Lower leg skin (tissue), 4 donors: ENCODE measurements at regions not wholly inside any gene's neighbourhood (a gene's known extent, or its start where the extent isn't known, plus 50 kb on each side); places are given as distances from the start of the nearest gene placed in this dataset.

ENCODE experiments used
- DNase-seq, 2 donors: peaks; one replicate each; pipeline ENCODE4 v3.0.0-alpha.2; 2019; ENCODE audit warnings: low spot score in 2 of 2
- H3K4me3 ChIP-seq: fragments of 200-600 bp; sonication (generic); 2 replicates; pipeline ENCODE4 v1.5.1; 2017; ENCODE audit warnings: mild to moderate bottlenecking, low read depth; ENCODE audit not compliant: poor library complexity, severe bottlenecking
- POLR2A ChIP-seq, 2 donors: fragments of 450-650 bp; IDR thresholded peaks; one replicate each; pipeline ENCODE4 v1.6.1; 2016 to 2017; ENCODE audit warnings: antibody characterized with exemption in 2 of 2, mild to moderate bottlenecking in 1 of 2, moderate library complexity in 1 of 2
- WGBS, 2 donors: methylation state at CpG; one replicate each; pipeline ENCODE4 v1.1.5; 2018; 5-methylcytosine and 5-hydroxymethylcytosine counted together
- intact Hi-C: fragments of 100-400 bp; cut with DNase I; formaldehyde crosslinking; loops from one replicate; pipeline ENCODE4 v1.15.0; 2023; ENCODE audit warnings: low total_unique reads
- TF ChIP-seq, protein P1 (sequence below), 3 donors: fragments of 450-650 bp; IDR thresholded peaks; one replicate each; pipeline ENCODE4 v1.5.1; 2016; ENCODE audit warnings: antibody characterized with exemption in 3 of 3, mild to moderate bottlenecking in 3 of 3, moderate library complexity in 2 of 3

DNA sequence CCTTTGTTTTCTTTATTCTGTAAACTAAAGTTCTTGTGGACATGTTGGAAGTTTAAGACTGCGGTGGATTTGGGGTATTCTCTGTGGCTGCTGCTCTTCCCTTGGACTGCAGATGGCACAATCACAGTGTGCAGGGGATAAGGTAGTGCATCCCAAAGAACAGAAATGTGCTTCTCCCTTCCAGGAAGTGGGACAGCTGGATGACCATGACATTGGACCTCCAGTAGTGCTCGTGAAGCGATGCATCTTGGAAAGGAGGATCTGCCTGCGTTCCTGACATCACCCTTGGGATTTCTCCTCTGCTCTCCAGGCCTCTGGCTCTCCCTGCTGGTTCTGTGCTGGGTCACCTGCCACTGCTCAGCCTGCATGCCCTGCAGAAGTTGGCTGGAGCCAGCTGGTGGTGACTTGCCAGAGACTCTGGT is 109.9 kb downstream of the SLC4A3 start:
- no peak for DNase-seq
- intact Hi-C loops, result no loop called here
- WGBS, 2 donors, result 38 to 73% methylated on average over 4 of the region's 4 CpGs
- TF ChIP-seq POLR2A (IDR thresholded peaks at IDR 0.05), result no peak
- TF ChIP-seq, protein P1, sequence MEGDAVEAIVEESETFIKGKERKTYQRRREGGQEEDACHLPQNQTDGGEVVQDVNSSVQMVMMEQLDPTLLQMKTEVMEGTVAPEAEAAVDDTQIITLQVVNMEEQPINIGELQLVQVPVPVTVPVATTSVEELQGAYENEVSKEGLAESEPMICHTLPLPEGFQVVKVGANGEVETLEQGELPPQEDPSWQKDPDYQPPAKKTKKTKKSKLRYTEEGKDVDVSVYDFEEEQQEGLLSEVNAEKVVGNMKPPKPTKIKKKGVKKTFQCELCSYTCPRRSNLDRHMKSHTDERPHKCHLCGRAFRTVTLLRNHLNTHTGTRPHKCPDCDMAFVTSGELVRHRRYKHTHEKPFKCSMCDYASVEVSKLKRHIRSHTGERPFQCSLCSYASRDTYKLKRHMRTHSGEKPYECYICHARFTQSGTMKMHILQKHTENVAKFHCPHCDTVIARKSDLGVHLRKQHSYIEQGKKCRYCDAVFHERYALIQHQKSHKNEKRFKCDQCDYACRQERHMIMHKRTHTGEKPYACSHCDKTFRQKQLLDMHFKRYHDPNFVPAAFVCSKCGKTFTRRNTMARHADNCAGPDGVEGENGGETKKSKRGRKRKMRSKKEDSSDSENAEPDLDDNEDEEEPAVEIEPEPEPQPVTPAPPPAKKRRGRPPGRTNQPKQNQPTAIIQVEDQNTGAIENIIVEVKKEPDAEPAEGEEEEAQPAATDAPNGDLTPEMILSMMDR (IDR thresholded peaks at IDR 0.05), result no peak
- H3K4me3 ChIP-seq, result no peak overlapping the region

DNA sequence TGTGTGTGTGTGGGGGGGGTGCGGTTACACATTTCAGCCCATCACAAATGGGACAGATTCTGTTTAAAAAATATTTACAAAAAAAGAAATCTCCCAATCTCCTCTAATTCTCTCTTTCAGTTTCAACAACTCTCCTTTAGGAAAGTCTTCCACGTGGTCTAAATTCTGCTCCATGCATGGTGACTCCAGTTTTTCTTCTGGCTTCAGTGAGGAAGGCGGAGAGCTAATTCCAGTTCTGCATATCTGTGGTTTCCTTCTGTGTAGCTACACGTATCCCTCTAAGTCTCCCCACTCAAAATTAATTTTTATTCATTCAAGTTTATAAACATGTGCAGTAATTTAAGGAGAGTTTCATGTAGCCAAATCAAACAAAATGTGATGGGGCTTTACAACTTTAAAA is 111.6 kb downstream of the SLC4A3 start:
- TF ChIP-seq, protein P1 (IDR thresholded peaks at IDR 0.05), result no peak
- intact Hi-C loops, result no loop called here
- no peak overlapping the region for H3K4me3 ChIP-seq
- WGBS, 2 donors, result 63 to 67% methylated on average over 4 of the region's 4 CpGs
- no peak for DNase-seq

DNA sequence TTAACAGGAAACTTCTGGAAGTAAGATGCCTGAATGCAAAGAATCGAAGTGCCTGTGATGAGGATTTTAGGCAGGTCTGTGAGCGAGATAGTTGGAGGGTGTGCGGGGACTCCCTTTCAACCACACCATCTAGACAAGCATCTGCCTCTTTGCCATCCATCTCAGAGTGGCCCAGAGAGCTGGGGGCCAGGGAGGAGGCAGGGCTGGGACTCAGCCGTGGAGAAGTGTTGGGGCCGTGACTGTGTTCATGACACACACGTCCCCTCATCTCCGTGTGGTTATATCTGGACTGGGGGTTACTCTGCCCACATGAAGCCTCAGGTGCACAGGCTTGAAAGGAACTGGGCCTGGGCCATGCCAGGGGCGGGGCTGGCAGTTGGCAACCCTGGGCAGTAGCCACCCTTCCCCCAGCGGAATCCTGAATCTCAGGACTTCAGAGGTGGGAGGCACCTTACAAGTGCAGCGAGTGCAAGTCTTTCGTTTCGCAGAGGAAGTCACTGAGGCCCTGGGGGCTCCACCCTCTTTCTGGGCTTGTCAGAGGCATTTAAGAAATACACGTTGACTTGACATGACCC is 112.5 kb downstream of the SLC4A3 start:
- no peak for DNase-seq
- WGBS, 2 donors, result 83 to 93% methylated on average over 11 to 13 of the region's 13 CpGs
- no peak for TF ChIP-seq POLR2A (IDR thresholded peaks at IDR 0.05)
- TF ChIP-seq, protein P1 (IDR thresholded peaks at IDR 0.05), result no peak
- no peak overlapping the region for H3K4me3 ChIP-seq
- intact Hi-C loops, result no loop called here

DNA sequence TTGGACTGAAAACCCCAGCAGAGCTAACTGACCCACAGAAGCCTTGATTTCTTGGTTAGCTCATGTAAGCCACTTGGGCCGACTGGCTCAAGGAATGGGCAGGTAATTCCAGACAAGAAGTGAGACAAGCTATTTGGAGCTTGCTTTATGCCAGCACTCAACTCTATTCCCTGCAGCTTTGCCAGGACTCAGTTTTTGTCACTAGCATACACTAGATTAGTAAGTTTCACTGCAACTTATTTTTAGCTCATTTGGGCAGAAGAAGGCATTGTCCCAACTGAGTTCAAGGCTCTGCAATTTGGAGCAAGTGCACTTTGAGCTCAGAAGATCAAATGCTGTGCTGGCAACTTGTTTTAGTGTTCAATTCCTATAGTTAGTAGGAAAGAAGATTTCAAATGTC is 116.1 kb downstream of the SLC4A3 start:
- TF ChIP-seq POLR2A (IDR thresholded peaks at IDR 0.05), result no peak
- TF ChIP-seq, protein P1 (IDR thresholded peaks at IDR 0.05), result no peak

DNA sequence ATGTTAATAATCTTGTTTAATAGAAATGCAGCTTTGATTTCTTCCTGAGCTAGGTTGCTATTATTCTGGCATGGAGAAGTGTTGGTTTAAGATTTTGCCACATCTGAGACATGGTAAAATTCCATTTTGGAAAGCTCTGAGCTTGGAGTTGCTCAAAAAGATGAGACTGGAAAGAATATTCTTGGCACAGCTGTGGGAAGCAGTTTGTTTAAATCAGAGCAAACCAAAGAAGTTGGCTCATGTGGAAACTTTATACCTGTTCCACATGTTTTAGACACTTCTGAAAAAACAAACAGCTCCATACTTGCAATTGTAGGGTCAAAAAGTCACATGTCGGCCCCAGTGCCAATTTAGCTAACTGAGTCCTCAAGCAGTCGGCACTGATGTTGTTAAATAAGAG is 116.6 kb downstream of the SLC4A3 start:
- intact Hi-C loops, result no loop called here
- TF ChIP-seq, protein P1 (IDR thresholded peaks at IDR 0.05), result no peak
- TF ChIP-seq POLR2A (IDR thresholded peaks at IDR 0.05), result no peak
- DNase-seq, result no peak
- no peak overlapping the region for H3K4me3 ChIP-seq
- WGBS, 2 donors, result 25 to 43% methylated on average over 2 of the region's 2 CpGs

More for the DNA sequence above, 116.1 kb downstream of the SLC4A3 start:
- intact Hi-C loops, result no loop called here
- DNase-seq, result no peak
- 55 to 69% methylated on average over 1 of the region's 1 CpG for WGBS, 2 donors
- no peak overlapping the region for H3K4me3 ChIP-seq

DNA sequence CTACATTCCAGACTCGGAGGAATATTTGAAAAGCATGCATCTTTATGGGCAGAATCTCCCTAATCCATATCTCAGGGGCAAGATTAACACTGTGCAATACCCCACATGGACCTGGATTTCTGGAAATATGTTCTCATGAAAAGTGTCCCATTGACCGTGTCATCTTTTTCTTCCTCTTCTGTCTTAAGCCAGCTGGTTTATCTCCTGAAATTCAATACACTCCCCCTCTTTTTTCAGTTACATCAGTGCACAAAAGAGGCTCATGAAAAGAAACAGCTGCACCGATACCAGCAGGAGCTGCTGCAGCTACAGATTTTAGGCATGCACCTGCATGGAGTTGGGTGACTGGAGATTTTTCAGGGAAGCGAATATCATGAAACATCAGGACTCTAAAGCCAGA is 117.2 kb downstream of the SLC4A3 start:
- H3K4me3 ChIP-seq, result no peak overlapping the region
- TF ChIP-seq, protein P1 (IDR thresholded peaks at IDR 0.05), result no peak
- no peak for TF ChIP-seq POLR2A (IDR thresholded peaks at IDR 0.05)
- WGBS, 2 donors, result 46 to 55% methylated on average over 4 of the region's 4 CpGs
- no peak for DNase-seq
- intact Hi-C loops, result no loop called here
